ENCODE measurements at regions not wholly inside any gene's neighbourhood (a gene's known extent, or its start where the extent isn't known, plus 50 kb on each side); places are given as distances from the start of the nearest gene placed in this dataset.
"Not testable (repeated sequence)": the region's sequence is repeated elsewhere in the genome, so short reads cannot be mapped to it uniquely, and the experiment has no call there.

GRCh38 chr6:56814802-56815201, 140.1 kb upstream of the BEND6 start:
- no peak overlapping the region for H3K4me3 ChIP-seq (replicated peaks; ENCODE audit: insufficient read depth, low read length)
- no peaks in the 10 kb centered on the region for H3K27me3 ChIP-seq (ENCODE audit: insufficient read depth, poor library complexity, severe bottlenecking)
- H3K27ac ChIP-seq (replicated peaks), result no peak overlapping the region
- no peak for DNase-seq (ENCODE audit: low read depth in 1 of 2, low spot score in 1 of 2)
- no peak for TF ChIP-seq CTCF (IDR thresholded peaks at IDR 0.05; ENCODE audit: insufficient read depth, low read length)

GRCh38 chr6:56814308-56814707, 140.6 kb upstream of the BEND6 start:
- no peak overlapping the region for H3K4me3 ChIP-seq (replicated peaks; ENCODE audit: insufficient read depth, low read length)
- TF ChIP-seq REST (IDR thresholded peaks at IDR 0.05; ENCODE audit: insufficient replicate concordance, low read depth), result no peak
- H3K27ac ChIP-seq (replicated peaks), result no peak overlapping the region
- H3K27me3 ChIP-seq (ENCODE audit: insufficient read depth, poor library complexity, severe bottlenecking), result no peaks in the 10 kb centered on the region
- DNase-seq (ENCODE audit: low read depth in 1 of 2, low spot score in 1 of 2), result no peak

GRCh38 chr6:56812851-56813250, 142.1 kb upstream of the BEND6 start:
- not testable (repeated sequence) for H3K27me3 ChIP-seq (ENCODE audit: insufficient read depth, poor library complexity, severe bottlenecking); H3K4me3 ChIP-seq (replicated peaks; ENCODE audit: insufficient read depth, low read length); DNase-seq (ENCODE audit: low read depth in 1 of 2, low spot score in 1 of 2); H3K27ac ChIP-seq (replicated peaks)

GRCh38 chr6:56808871-56809359, 146.0 kb upstream of the BEND6 start:
- Histone ChIP-seq H3K27ac (replicated peaks) (no peak overlapping the region), H3K4me3 (replicated peaks; ENCODE audit: insufficient read depth, low read length) (no peak overlapping the region), H3K27me3 (ENCODE audit: insufficient read depth, poor library complexity, severe bottlenecking) (no peaks in the 10 kb centered on the region)
- no peak for DNase-seq (ENCODE audit: low read depth in 1 of 2, low spot score in 1 of 2)
- TF ChIP-seq REST (IDR thresholded peaks at IDR 0.05; ENCODE audit: insufficient replicate concordance, low read depth) (no peak), GABPA (IDR thresholded peaks at IDR 0.05; ENCODE audit: low read depth) (no peak), SPI1 (IDR thresholded peaks at IDR 0.05; ENCODE audit: borderline replicate concordance, low read depth) (no peak), CTCF (IDR thresholded peaks at IDR 0.05; ENCODE audit: insufficient read depth, low read length) (no peak), POLR2AphosphoS5 (IDR thresholded peaks at IDR 0.05; ENCODE audit: low read depth) (no peak)

GRCh38 chr6:56807989-56808337, 146.9 kb upstream of the BEND6 start:
- DNase-seq (ENCODE audit: low read depth in 1 of 2, low spot score in 1 of 2), result no peak

More at GRCh38 chr6:56807989-56808337, 146.9 kb upstream of the BEND6 start:
- H3K4me3 ChIP-seq (replicated peaks; ENCODE audit: insufficient read depth, low read length), result no peak overlapping the region
- no peak for TF ChIP-seq GABPA (IDR thresholded peaks at IDR 0.05; ENCODE audit: low read depth)
- TF ChIP-seq SPI1 (IDR thresholded peaks at IDR 0.05; ENCODE audit: borderline replicate concordance, low read depth), result no peak
- no peak for TF ChIP-seq CTCF (IDR thresholded peaks at IDR 0.05; ENCODE audit: insufficient read depth, low read length)
- no peak for TF ChIP-seq POLR2AphosphoS5 (IDR thresholded peaks at IDR 0.05; ENCODE audit: low read depth)
- no peak for TF ChIP-seq REST (IDR thresholded peaks at IDR 0.05; ENCODE audit: insufficient replicate concordance, low read depth)
- no peak overlapping the region for H3K27ac ChIP-seq (replicated peaks)
- H3K27me3 ChIP-seq (ENCODE audit: insufficient read depth, poor library complexity, severe bottlenecking), result no peaks in the 10 kb centered on the region
